Brain pericyte (primary cell): ENCODE measurements at regions not wholly inside any gene's neighbourhood (a gene's known extent, or its start where the extent isn't known, plus 50 kb on each side); places are given as distances from the start of the nearest gene placed in this dataset.
"Not testable (repeated sequence)": the region's sequence is repeated elsewhere in the genome, so short reads cannot be mapped to it uniquely, and the experiment has no call there.

Experiments
- DNase-seq: peaks from one replicate; pipeline ENCODE4 v3.0.0-alpha.2; 2012; ENCODE audit warnings: low read depth, low spot score

DNA sequence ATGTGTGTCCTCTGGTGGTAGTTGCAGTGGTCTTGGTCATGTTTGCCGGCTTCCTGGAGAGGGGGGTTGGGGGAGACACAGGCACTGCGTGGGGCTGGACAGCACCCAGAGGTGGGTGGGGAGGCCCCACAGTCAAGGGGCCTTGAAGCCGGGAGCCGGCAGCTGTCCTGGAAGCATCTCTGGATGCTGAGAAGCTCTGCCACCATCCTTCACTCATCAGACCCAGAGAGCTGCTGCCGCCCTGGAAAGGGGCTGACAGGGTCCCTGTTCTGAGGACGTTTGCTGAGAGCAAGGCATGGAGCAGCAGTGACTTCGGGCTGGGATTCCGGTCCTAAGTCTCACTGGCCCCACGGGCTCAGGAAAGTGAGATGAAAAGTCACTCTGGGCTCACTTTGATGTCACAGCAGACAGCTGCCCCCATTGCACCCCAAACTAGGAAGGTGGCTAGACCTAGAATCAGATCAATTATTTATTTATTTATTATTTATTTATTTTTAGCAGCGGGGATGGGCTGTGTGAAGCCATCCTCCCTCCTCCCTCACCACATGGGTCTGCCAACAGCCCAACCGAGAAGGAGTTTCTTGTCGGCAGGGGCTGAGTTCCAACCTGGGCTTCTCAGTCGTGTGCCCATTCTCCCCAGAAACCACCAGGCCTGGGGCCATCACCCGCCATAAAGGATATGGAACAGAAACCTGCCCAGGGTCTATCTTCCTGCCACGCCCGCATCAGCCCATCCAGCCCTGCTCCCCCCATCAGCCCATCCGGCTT lies 547.4 kb downstream of the PTPRU start:
- no peak for DNase-seq

DNA sequence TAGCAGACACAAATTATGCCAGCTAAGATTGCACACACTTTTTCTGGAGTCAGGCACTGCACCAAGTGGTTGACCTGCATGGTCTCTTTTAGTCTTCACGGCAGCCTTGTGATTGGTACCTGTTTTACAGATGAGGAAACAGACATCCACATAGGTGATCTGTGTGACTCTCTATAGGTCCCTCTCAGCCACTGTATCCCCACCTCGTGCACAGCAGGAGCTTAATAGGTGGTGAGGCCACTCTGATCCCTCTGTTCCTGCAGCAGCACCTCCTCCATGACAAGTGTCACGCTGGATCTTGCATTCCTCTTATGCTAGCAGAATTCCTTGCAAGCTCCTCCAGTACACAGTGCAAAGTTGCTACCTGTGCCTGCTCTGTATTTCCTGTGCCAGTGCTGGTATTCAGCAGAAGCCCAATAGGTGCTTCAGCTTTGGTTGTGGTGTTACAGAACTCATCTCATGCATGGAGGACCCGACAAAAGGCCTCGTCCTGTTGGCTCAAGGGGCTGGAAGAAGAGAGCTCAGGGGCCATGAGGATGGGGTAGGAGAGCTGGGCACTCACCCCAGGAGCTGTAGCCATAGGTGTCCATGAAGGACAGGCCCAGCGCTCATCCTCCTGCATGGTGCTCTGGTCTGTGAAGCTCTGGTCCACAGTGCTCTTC lies 546.7 kb downstream of the PTPRU start:
- DNase-seq, result no peak

DNA sequence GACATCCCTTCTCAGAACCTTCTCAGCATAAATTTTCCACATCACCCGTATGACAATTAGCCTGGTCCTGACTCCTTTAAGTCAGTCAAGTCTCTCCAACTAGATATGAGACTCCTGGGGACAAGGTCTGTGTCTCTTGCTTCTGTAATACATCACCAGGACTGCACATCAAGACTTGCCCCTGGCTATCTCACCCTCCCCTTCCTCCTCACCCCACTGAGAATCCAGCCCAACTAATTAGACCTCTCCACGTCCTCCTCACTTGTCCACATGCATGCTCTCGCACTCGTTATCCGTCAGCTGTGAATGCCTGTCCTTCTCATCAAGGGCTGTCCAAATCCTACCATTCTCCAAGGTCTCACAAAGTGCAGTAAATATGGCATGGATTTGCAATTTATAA lies 542.8 kb downstream of the PTPRU start:
- DNase-seq, result no peak

DNA sequence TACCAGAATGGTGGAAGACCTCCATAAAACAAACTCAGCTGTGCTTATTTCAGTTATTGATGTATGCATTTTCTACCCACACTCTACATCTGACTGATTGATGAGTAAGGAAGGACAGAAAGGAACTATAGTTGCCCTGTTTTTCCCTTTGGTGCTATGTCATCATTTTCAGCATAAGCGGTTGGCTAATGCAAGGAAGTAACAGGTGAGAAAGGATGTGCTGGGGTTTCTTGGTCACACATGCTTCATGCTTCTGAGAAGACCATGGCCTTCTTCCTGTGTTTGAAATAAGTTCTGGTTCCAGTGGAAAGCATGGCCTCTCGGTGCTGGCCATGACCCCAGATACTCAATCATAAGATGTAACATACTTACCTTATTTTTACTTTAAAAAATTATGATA lies 541.2 kb downstream of the PTPRU start:
- DNase-seq, result no peak

DNA sequence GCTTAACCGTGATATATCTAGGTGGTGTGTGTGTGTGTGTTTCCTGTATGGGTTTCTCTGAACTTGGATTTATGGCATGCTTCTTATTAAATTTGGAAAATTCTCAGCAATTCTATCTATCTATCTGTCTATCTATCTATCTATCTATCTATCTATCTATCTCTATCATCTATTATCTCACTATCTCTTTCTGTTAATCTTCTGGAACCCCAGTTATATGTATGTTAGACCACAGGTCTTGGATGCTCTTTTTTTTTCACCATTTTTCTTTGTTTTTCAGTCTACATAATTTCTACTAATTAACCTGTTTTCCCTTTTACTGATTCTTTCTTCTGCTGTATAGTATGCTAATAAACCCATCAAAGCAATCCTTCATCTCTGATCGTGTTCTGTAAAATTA lies 538.0 kb downstream of the PTPRU start:
- no peak for DNase-seq

DNA sequence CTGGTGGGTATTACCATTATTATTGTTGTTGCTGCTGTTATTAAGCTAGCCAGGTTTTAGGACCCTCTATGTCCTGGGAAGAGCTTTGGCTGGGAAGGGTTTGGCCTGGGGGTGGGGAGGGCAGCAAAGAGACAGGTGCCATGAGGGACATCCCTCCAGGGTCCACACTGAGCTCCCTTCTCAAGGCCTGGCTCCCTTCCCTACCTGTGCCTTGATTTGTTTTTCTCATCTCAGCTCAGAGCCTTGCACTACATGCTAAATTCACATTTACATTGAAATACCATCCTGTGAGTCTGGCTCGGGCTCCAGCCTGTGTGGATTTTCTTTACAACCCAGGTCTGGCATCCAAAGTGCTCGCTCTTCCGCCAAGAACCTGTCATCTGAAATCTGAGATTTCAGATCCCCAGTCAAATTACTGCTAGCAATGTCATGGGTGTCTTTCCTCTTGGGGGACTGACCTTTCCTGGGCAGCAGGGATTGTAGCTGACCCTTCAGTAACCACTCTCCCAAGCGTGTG lies 536.3 kb downstream of the PTPRU start:
- DNase-seq, result no peak

DNA sequence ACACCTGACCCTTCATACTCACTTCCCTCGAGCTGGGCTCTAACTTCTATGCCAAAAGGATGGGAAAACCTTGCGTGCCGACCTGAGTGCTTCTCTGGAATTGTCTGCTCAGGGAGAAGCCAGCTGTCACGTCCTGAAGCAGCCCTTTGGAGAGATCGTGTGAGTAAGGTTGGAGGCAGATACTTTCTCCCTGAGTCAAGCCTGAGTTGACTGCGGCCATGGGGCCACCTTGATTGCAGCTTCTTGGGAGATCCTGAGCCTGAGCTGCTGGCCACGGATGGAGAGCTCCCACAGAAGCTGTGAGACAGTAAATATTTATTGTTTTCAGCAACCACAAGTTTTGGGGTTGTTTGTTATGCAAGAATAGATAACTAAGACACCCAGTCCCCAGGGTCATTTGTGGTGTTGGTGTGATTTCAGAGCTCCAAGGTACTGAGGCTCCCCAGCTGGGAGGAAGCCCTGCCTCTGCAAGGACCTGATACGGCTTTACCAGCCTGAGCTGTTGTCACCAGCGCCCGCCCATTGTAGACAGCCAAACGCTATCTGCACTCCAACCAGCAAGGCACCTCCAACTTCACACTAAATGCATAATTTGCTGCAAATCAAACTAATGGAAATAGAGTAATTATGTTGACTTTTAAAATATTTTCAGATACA lies 531.6 kb downstream of the PTPRU start:
- no peak for DNase-seq

DNA sequence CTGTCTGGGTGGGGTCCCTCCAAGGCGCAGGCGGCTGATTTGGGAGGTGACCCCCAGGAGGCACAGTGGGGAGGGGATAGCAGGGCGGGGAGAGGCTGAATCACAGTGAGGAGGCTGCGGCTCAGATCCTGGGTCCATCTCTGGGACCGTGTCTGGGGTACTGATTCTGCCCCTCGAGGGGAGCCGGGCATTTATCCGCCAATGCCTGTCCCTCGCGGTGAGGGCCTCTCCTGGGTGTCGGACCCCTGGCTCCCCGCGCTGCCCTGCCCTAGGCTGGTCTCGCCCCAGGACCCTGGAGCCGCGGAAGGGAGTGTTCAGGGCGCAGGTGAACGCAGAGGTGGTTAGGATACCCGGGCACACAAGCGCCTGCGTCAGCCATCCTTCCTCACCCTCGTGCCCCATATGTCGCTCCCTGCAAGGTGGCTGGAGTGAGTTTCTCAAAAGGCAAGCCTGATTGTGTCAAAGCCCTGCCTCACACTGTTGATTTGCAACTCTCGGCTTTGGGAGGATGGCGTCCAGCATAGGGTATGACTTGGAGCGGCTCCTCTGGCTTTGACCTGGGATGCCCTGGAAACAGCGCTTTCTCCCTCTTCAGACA lies 530.9 kb downstream of the PTPRU start:
- DNase-seq, result no peak

DNA sequence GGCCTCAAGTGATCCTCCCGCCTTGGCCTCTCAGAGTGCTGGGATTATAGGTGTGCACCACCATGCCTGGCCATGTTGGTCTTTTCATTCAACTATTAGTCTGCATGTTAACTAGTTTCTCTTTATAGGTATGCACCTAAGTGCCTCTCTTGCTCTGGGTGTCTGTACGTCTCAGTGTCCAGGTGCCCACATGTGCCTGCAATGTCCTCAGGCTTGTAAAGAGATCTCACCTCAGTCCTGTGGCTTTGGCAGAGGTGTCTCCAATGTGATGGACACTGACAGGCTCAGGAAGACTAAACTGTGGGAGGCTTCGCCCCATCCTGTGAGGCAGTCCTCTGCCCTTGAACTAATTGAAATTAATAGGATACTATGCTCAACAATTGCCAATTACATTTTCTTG lies 526.3 kb downstream of the PTPRU start:
- DNase-seq, result no peak

DNA sequence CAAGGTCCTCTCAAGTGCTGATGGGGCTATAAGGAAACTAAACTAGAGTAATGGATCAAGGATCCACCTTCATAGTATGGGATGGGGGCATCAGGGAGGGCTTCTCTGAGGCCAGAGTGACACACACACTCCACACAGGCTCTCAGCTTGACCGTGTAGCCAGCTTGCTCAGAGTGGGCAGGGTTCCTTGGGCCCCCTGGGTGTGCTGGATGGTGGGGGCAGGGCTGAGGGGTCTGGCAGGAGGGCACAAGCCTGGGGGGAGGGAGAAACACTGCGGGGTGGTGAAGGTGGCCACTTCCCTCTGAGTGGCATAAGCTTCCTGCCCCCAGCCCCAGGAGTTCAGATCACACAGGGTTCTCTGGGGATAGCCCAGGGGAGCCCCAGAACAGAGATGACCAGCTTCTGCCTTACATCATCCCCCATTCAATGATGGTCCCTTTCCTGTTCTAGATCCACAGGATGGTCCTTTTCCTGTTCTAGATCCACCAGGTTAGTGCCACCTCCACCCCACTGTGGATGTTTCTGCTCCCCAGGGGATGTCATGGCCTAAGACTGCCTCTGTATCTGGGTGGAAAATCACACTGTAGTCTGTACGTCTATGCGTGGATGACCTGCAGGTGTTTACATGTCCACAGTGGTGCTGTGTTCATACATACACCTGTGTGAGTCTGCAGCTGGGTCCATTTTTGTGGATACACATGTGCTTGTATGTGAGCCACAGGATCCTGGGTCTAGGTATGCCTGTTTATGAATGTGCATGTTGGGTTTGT lies 525.0 kb downstream of the PTPRU start:
- no peak for DNase-seq

DNA sequence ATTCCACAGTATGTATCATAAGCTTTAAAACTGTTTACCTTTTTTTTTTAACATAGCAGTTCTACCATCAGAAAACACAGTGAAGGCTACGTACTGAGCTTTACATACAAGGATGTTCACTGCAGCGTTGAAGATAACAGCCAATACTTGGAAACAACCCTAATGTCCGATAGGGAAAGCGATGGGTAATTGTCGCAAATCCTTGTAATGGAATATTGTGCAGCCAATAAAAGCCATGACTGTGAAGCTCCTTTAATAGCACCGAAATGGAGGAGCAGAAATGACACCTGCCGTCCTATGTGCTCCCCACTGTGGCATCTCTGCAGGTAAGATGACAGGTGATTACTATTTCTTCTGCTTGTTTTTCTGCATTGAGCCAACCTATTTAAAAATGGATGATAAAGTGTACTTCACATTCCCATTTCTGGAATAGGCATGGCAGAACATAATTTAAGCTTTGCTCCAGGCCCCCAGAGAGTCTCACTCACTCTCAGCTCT lies 523.8 kb downstream of the PTPRU start:
- DNase-seq, result no peak

DNA sequence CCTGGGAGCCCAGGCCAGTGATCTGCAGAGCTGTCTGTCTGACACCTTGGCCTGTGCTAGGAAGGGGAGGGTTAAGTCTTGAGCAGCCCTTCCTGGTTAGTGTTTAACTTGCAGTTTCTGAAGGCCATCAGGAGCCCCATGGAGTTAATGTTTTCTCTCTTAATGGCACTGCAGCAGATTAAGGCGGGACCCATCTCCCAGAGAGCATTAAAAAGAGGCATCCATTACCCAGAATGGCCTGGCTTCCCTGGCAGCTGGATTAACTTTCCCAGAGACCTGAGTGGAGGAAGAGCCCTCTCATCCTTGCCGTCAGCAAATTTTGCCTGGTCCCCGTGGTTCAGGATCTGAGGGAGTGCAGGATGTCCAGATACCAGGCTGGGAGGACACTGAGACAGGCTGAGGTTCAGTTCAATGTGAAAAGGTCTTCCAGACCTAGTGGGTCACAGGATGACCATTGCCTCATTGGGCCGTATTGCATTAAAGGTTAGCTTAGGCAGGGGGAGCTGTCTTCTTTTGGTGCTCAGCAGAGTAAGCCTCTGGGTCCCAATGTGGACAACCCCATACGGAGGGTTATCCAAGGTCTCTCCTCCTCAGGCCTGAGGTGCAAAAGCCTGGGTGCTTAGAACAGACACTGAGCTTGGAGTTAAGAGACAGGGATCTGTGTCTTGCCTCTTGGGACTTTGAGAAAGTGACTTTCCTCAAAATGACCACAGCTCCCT lies 522.6 kb downstream of the PTPRU start:
- no peak for DNase-seq

DNA sequence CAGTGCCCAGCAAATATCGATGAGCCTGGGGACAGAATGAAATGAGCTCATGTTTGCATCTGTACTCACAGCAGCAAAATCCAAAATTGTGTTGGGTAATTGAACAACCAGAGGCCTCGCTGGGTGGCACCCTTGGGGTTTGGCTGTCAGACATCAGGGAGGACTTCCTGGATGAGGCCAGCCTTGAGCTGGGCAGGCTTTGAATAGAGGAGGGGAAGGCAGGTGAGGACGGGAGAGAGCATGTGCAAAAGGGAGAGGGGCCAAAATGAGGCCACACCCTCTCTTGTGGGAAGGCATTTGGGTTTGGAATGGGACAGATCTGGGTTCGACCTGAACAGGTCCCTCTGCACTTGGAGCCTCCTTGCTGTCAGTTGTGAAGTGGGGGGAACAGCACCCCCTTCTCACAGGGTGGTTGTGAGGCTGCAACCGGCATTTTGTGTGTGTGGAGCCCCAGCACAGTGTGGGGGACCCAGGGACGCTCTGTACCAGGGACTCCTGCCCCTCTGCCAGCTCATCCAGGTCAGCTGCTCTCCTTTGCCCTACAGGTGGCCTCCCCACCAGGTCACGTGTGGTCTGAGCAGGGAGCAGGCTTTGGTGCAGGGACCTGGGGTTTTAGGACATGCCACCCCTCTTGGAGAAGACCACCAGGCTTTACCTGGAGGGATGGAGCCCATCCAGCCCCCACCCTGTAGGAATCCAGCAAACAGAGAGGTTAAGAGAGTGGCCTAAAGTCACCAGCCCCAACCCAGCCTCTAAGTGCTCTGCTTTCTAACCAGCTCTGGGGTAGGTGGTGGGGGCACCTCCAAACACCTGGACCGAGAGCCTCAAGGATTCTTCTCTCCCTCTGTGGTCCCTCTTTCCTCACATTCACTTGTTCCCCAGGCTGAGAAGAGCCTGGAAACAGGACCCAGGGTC lies 521.8 kb downstream of the PTPRU start:
- DNase-seq, result no peak

DNA sequence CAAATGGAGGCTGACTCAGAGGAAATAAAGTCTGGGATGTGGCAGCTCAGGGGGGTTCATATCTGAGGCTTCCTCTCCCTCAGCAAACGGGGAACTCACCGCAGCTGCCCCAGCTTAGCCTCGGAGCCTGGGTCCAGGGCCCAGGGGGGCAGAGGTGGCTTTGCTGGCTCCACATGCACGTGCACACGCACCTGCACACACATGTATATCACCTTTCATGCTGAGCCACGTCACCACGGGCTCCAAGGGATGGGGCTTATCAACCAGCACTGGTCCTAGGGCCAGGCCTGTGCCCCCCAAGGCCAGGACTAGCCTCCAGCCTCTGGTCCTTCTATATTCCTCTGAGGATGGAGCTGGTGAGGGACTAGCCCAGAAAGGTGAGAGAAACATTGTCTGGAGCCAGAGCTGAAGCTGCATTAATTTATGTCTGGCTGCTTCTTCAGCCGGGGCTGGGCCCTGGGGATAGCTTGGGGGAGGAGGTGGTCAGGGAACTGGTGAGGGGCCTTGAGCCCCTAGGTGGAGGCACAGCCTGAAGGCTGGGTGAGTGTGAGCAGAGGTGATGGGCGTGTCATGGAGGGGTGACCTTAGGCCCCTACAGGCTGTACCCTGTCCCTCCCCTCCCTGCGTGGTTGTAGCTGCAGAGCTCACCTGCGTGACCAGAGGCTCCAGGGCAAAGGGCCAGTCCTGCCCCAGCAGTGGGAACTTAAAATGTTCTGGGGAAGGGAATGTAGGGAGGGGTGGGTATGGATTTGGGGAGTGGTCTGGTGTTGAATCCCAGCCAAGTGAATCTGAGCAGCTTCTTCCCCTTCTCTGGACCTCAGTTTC lies 520.8 kb downstream of the PTPRU start:
- no peak for DNase-seq

DNA sequence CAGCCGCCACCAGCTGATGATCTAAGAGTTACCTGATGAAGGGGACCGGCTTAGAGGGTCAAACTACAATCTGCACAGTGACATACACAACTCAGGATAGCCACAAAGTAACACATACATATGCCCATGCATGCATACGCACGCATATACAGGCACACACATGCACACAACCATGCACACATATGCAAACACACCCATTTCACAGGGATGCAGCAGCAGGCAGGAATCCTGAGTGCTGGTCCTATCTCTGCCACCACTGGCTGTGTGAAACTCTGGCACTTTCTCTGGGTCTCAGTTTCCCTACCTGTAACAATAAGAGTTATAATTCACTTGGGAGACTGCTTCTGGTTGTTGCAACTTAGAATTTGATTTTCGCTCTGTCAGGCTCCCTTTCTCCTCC lies 520.2 kb downstream of the PTPRU start:
- DNase-seq, result no peak

DNA sequence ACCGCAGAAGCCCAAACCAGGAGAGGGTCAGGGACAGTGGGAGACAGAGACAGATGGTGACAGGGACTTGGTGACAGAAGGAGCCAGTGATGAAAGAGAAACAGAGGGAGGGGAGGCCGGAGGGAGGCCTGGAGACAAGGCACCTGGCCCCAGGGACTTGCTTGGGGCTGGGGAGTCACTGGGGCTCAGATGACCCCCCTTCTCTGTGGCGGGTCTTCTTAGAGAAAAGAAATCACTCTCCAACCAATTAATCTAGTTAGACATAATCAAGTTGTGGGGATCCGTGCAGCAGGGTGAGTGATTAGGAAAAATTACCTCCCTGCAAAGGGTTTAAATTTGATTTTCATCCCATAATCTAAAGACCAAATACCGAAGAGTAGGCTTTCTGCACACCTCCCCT lies 519.8 kb downstream of the PTPRU start:
- no peak for DNase-seq

DNA sequence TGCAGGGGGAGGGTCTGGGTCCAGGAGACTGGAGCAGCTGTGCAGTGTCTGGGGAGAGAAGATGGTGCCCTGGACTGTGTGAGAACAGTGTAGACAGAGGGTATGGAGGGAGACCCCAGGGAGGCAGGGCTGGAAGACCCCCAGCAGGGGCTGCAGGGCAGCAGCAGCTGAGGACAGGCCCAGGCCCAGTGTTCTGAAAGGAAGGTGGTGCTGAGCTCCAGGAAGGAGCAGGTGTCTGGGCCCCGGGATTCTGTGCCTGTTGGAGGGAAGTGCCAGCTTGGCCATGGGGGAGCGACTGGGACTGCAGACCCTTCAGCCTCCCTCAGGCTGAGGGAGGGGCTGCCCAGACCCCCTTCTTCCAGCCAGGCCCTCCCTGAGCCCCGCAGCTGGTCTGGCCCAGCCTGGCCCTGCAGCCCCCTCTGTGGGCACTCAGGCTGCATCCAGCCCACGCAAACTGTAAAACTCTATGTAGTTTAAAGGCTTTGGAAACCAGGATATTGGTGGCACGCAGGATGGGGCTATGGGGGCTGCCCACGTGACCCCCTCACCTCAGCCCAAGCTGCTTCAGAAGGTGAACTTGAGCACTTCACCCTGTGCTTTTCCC lies 519.2 kb downstream of the PTPRU start:
- DNase-seq, result not testable (repeated sequence)
